ENCODE measurements at regions not wholly inside any gene's neighbourhood (a gene's known extent, or its start where the extent isn't known, plus 50 kb on each side); places are given as distances from the start of the nearest gene placed in this dataset.

- DNase-seq, result no peak
Measured at GRCh38 chr12:45549337-45549902, 180.1 kb upstream of the ARID2 start.

DNA sequence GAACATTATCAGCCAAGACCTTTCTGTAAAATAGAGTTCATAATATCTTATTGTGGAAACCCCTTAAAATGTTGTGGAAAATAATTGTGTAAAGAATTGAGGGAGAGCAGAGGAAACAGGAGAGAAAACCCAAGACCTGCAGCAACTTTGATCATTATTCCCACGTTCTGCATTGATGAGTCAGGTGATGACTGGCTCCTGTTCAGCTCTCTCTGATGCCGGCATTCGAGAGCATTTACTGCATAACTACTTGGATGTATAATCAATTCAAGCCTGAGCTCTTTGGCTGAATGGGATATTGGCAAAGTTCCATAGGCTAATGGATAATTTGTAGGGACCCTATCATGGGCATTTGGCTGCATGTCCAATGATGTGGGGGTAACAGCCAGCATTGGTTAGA, 176.3 kb upstream of the ARID2 start:
- no peak for DNase-seq

- no peak for DNase-seq
Measured at GRCh38 chr12:45557016-45557415, 172.5 kb upstream of the ARID2 start.

DNA sequence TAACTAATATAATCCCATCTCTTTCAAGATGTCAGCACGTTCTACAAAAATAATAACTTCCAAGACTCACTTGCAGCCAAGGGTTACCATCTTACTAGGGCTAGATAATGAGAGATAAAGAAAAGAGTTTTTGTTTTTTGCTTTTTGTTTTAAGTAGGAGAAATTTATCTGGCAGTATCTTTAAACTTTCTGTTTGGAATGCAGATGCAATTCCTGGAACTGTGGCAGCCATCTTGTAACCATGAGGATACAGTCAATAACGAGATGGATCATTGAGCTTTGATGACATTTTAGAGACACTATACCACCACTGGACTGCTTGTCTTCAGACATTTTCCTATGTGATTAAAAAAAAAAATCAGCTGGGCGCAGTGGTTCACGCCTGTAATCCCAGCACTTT, 171.2 kb upstream of the ARID2 start:
- DNase-seq, result no peak

DNA sequence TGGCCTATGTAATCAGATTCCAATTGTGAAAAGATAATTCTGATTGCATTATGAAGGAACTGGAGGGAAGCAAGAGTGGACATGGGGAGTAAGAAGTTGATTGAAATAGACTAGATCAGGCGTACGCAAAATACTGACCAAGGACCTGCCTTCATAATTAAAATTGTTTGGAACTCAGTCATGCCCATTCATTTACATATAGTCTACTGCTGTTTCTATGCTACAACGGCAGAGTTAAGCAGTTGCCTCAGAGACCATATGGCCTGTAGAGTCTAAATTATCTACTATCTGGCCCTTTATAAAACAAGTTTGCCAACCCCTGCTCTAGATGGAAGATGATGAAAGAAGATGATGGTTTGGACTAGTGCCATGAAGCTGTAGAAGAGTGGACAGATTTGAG, 170.0 kb upstream of the ARID2 start:
- no peak for DNase-seq

DNA sequence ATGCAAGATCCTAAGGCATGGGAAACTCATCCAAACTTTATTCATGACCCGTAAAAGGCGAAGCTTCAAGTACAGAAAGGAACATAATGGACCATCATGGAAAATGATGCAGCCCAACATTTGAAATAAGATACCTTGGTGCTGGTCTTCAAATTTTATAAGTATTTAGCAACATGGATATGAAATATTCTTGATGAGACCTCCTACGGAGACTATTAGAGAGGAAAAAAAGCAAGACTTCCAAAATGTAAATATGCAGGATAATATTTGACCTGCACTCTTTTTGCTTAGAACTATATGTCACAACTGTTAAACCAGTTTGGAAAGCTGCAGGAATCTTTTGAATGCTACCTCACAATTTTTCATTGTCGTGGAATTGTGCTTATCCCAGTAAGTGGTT, 168.8 kb upstream of the ARID2 start:
- no peak for DNase-seq

DNA sequence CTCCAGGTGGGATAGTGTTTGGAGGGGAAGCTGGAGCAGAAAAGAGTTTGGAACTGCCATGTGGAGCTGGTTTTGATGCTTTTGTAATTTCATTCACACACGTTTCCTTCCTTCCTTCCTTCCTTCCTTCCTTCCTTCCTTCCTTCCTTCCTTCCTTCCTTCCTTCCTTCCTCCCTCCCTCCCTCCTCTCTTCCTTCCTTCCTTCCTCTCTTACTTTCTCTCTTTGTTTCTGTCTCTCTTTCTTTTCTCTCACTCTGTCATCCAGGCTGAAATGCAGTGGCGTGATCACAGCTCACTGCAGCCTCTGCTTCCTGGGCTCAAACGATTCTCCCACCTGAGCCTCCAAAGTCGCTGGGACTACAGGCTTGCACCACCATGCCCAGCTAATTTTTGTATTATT, 168.0 kb upstream of the ARID2 start:
- no peak for DNase-seq

GRCh38 chr12:45565590-45565989, 163.9 kb upstream of the ARID2 start:
- DNase-seq, result no peak

- no peak for DNase-seq
Measured at GRCh38 chr12:45566257-45566656, 163.2 kb upstream of the ARID2 start.

DNA sequence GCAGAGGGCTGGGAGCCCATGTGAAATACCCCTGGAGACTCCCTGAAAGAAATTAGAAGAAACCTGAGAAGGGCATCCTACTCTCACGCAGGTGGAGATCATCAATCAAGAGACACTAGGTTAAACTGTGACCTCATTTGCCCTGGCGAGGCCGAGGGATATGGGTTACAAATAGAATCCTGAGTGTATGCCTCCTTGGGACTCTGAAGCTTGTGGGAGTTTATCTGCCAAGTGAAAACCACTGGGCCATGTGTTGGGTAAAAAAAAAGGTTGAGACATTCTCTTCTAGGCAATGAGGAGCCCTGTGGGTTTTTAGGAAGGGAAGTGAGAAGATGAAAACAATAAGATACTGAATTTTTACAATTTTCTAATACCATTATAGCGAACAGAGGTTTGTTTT, 160.7 kb upstream of the ARID2 start:
- no peak for DNase-seq

- DNase-seq, result no peak
Measured at GRCh38 chr12:45570501-45570900, 159.0 kb upstream of the ARID2 start.

GRCh38 chr12:45572114-45572513, 157.4 kb upstream of the ARID2 start:
- DNase-seq, result no peak

- DNase-seq, result no peak
Measured at GRCh38 chr12:45575417-45575816, 154.1 kb upstream of the ARID2 start.

- no peak for DNase-seq
Measured at GRCh38 chr12:45575823-45576475, 153.6 kb upstream of the ARID2 start.

DNA sequence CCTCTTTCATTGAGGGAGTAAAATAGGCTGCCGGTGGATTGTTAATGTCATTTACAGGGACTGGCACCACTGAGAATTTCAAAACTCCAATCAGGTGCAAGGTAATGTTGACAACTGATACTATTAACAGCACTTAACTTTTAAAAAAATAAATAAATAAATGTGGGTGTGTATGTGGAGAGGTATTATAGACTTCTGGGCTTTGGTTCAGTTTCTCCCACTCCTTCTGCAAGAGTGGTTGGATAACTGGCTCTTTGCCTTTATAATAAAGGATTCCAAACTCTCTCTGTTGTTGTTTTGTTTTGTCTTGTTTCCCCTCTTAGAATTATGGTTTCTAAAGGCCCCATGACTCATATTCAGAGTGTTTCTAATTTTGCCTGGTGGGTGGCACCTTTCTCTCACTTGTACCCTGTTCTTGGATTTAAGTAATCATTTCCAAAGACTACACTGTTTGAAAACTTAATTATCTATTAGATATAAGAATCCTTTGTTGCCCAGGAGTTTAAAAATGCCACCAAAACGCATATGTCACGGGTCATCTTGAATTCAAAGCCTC, 151.6 kb upstream of the ARID2 start:
- DNase-seq, result no peak

DNA sequence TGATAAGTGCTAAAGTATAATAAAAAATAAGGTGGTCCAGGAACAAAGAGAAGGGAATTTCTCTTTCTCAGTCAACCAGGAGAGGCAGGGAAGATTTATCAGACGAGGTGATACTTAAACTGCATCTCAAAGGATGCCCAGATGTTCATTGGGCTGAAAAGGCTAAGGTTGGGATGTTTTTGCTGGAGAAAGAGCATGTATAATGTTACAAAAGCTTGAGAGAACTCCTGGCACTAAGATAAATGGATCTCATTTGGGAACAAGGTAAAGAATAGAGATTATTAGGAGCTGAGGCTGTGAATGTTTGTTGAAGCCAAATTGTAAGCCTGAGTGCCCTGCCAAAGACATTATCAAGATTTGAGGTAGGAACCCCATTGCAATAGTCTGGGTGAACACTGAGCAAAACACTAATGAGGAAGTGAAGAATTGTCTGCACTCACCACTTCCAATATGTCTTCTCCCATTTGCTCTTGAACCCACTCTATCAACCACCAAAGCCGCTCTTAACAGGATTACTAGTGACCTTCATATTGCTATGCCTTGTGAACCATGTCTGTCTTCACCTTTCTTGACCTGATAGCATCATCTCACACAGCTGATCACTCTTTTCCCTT, 149.0 kb upstream of the ARID2 start:
- DNase-seq, result no peak

DNA sequence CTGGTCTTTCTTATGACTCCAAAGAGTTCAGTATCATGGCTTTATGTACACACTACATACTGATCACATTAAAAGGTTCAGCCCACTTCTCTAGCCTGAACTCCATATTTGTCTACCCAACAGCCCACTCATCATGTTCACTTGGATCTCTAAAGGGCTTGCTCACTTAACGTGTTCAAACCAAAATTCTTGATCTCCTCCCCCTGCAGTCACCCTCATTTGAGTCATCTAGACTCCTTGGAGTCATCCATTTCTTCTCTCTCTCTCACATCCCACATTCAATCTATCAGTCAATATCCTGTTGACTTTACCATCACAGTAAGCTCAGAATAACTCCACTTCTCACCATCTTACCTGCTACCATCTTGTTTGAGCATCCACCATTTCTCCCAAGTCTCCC, 148.4 kb upstream of the ARID2 start:
- no peak for DNase-seq

GRCh38 chr12:45582536-45582935, 147.0 kb upstream of the ARID2 start:
- DNase-seq, result no peak

- no peak for DNase-seq
Measured at GRCh38 chr12:45582986-45583659, 146.4 kb upstream of the ARID2 start.

GRCh38 chr12:45584336-45584735, 145.2 kb upstream of the ARID2 start:
- no peak for DNase-seq

- no peak for DNase-seq
Measured at GRCh38 chr12:45585522-45586230, 143.8 kb upstream of the ARID2 start.

- DNase-seq, result no peak
Measured at GRCh38 chr12:45586486-45586885, 143.0 kb upstream of the ARID2 start.

DNA sequence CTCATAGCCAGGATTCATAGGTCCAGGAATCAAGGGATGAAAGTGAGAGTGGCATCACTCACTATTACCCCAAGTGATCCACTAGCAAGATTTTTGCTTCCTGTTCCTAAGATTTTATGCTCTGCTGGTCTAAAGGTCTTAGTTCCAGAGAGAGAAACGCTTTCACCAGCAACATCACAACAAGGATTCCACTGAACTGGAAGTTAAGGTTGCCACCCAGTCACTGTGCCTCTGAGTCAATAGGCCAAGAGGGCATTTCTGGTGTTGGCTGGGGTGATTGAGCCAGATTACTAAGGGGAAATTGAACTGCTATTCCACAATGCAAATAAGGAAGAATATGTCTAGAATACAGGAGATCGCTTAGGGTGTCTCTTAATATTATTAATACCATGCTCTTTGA, 142.5 kb upstream of the ARID2 start:
- no peak for DNase-seq
